ENCODE measurements at regions not wholly inside any gene's neighbourhood (a gene's known extent, or its start where the extent isn't known, plus 50 kb on each side); places are given as distances from the start of the nearest gene placed in this dataset.

GRCh38 chr2:146450131-146450530 is 1394.7 kb upstream of the ACVR2A start:
- TF ChIP-seq, protein P1, sequence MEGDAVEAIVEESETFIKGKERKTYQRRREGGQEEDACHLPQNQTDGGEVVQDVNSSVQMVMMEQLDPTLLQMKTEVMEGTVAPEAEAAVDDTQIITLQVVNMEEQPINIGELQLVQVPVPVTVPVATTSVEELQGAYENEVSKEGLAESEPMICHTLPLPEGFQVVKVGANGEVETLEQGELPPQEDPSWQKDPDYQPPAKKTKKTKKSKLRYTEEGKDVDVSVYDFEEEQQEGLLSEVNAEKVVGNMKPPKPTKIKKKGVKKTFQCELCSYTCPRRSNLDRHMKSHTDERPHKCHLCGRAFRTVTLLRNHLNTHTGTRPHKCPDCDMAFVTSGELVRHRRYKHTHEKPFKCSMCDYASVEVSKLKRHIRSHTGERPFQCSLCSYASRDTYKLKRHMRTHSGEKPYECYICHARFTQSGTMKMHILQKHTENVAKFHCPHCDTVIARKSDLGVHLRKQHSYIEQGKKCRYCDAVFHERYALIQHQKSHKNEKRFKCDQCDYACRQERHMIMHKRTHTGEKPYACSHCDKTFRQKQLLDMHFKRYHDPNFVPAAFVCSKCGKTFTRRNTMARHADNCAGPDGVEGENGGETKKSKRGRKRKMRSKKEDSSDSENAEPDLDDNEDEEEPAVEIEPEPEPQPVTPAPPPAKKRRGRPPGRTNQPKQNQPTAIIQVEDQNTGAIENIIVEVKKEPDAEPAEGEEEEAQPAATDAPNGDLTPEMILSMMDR (IDR thresholded peaks at IDR 0.05; ENCODE audit: insufficient read depth, low read length): no peak
- no peak for TF ChIP-seq SPI1 (IDR thresholded peaks at IDR 0.05; ENCODE audit: borderline replicate concordance, low read depth)

Measured in HL-60 (cell line).